ENCODE measurements at regions not wholly inside any gene's neighbourhood (a gene's known extent, or its start where the extent isn't known, plus 50 kb on each side); places are given as distances from the start of the nearest gene placed in this dataset.
A peak's percentile ranks its signal among the peaks of the same experiment; 100 is the strongest.

GRCh38 chr6:22657352-22657980 is 88.1 kb downstream of the HDGFL1 start:
- H3K9me3 ChIP-seq (replicated peaks) = no peaks in the 10 kb centered on the region
- H3K4me3 ChIP-seq = no peak overlapping the region
- H3K27ac ChIP-seq = peak overlapping the region; percentile 69
- H3K36me3 ChIP-seq = no peaks in the 10 kb centered on the region
- no peaks in the 10 kb centered on the region for H3K27me3 ChIP-seq
- peak; percentile 49 to 79 for DNase-seq
- peaks cover 18% of the 10 kb centered on the region for H3K4me1 ChIP-seq

GRCh38 chr6:22658183-22658582 is 88.8 kb downstream of the HDGFL1 start:
- H3K9me3 ChIP-seq (replicated peaks) = no peaks in the 10 kb centered on the region
- peak overlapping the region; percentile 69 for H3K27ac ChIP-seq
- peaks cover 18% of the 10 kb centered on the region for H3K4me1 ChIP-seq
- DNase-seq = no peak
- no peaks in the 10 kb centered on the region for H3K36me3 ChIP-seq
- H3K4me3 ChIP-seq = no peak overlapping the region
- H3K27me3 ChIP-seq = no peaks in the 10 kb centered on the region

- Histone ChIP-seq H3K4me3 (no peak overlapping the region), H3K27ac (no peak overlapping the region), H3K36me3 (no peaks in the 10 kb centered on the region), H3K27me3 (no peaks in the 10 kb centered on the region), H3K9me3 (replicated peaks) (no peaks in the 10 kb centered on the region), H3K4me1 (peaks cover 18% of the 10 kb centered on the region)
- no peak for DNase-seq
These were observed 89.6 kb downstream of the HDGFL1 start for GRCh38 chr6:22658934-22659333.

GRCh38 chr6:22664968-22665367 is 95.6 kb downstream of the HDGFL1 start:
- no peaks in the 10 kb centered on the region for H3K27me3 ChIP-seq
- no peak overlapping the region for H3K27ac ChIP-seq
- no peaks in the 10 kb centered on the region for H3K4me1 ChIP-seq
- DNase-seq = no peak
- H3K4me3 ChIP-seq = no peak overlapping the region
- no peaks in the 10 kb centered on the region for H3K36me3 ChIP-seq
- H3K9me3 ChIP-seq (replicated peaks) = no peaks in the 10 kb centered on the region

GRCh38 chr6:22666021-22666420 is 96.7 kb downstream of the HDGFL1 start:
- DNase-seq = no peak
- Histone ChIP-seq H3K27ac (no peak overlapping the region), H3K9me3 (replicated peaks) (no peaks in the 10 kb centered on the region), H3K36me3 (no peaks in the 10 kb centered on the region), H3K4me3 (no peak overlapping the region), H3K27me3 (no peaks in the 10 kb centered on the region), H3K4me1 (no peaks in the 10 kb centered on the region)

- no peak for DNase-seq
- Histone ChIP-seq H3K4me3 (no peak overlapping the region), H3K9me3 (replicated peaks) (no peaks in the 10 kb centered on the region), H3K36me3 (no peaks in the 10 kb centered on the region), H3K4me1 (no peaks in the 10 kb centered on the region), H3K27ac (no peak overlapping the region), H3K27me3 (no peaks in the 10 kb centered on the region)
These were observed 97.2 kb downstream of the HDGFL1 start for GRCh38 chr6:22666586-22666985.

GRCh38 chr6:22667855-22668254 is 98.5 kb downstream of the HDGFL1 start:
- Histone ChIP-seq H3K27ac (no peak overlapping the region), H3K4me1 (no peaks in the 10 kb centered on the region), H3K36me3 (no peaks in the 10 kb centered on the region), H3K27me3 (no peaks in the 10 kb centered on the region), H3K4me3 (no peak overlapping the region), H3K9me3 (replicated peaks) (no peaks in the 10 kb centered on the region)
- no peak for DNase-seq

GRCh38 chr6:22668307-22668706 is 98.9 kb downstream of the HDGFL1 start:
- no peak overlapping the region for H3K4me3 ChIP-seq
- H3K36me3 ChIP-seq = no peaks in the 10 kb centered on the region
- no peaks in the 10 kb centered on the region for H3K9me3 ChIP-seq (replicated peaks)
- H3K4me1 ChIP-seq = no peaks in the 10 kb centered on the region
- H3K27ac ChIP-seq = no peak overlapping the region
- no peaks in the 10 kb centered on the region for H3K27me3 ChIP-seq
- DNase-seq = no peak

GRCh38 chr6:22668717-22669116 is 99.4 kb downstream of the HDGFL1 start:
- no peaks in the 10 kb centered on the region for H3K4me1 ChIP-seq
- DNase-seq = no peak
- H3K4me3 ChIP-seq = no peak overlapping the region
- no peak overlapping the region for H3K27ac ChIP-seq
- H3K27me3 ChIP-seq = no peaks in the 10 kb centered on the region
- H3K9me3 ChIP-seq (replicated peaks) = no peaks in the 10 kb centered on the region
- H3K36me3 ChIP-seq = no peaks in the 10 kb centered on the region

- no peak for DNase-seq
- H3K4me1 ChIP-seq = no peaks in the 10 kb centered on the region
- no peaks in the 10 kb centered on the region for H3K27me3 ChIP-seq
- H3K4me3 ChIP-seq = no peak overlapping the region
- H3K36me3 ChIP-seq = no peaks in the 10 kb centered on the region
- H3K9me3 ChIP-seq (replicated peaks) = no peaks in the 10 kb centered on the region
- H3K27ac ChIP-seq = no peak overlapping the region
These were observed 101.2 kb downstream of the HDGFL1 start for GRCh38 chr6:22670605-22671004.

- Histone ChIP-seq H3K4me3 (no peak overlapping the region), H3K36me3 (no peaks in the 10 kb centered on the region), H3K27ac (no peak overlapping the region), H3K27me3 (no peaks in the 10 kb centered on the region), H3K9me3 (replicated peaks) (no peaks in the 10 kb centered on the region), H3K4me1 (no peaks in the 10 kb centered on the region)
- no peak for DNase-seq
These were observed 104.1 kb downstream of the HDGFL1 start for GRCh38 chr6:22673474-22673873.

GRCh38 chr6:22680950-22681349 is 111.6 kb downstream of the HDGFL1 start:
- Histone ChIP-seq H3K36me3 (no peaks in the 10 kb centered on the region), H3K4me3 (no peak overlapping the region), H3K27me3 (no peaks in the 10 kb centered on the region), H3K4me1 (no peaks in the 10 kb centered on the region), H3K9me3 (replicated peaks) (no peaks in the 10 kb centered on the region), H3K27ac (no peak overlapping the region)
- no peak for DNase-seq

- Histone ChIP-seq H3K27ac (no peak overlapping the region), H3K4me1 (no peaks in the 10 kb centered on the region), H3K36me3 (no peaks in the 10 kb centered on the region), H3K9me3 (replicated peaks) (no peaks in the 10 kb centered on the region), H3K27me3 (no peaks in the 10 kb centered on the region), H3K4me3 (no peak overlapping the region)
- no peak for DNase-seq
These were observed 112.4 kb downstream of the HDGFL1 start for GRCh38 chr6:22681761-22682160.

- H3K9me3 ChIP-seq (replicated peaks) = no peaks in the 10 kb centered on the region
- H3K4me3 ChIP-seq = no peak overlapping the region
- no peaks in the 10 kb centered on the region for H3K27me3 ChIP-seq
- DNase-seq = no peak
- no peaks in the 10 kb centered on the region for H3K4me1 ChIP-seq
- H3K27ac ChIP-seq = no peak overlapping the region
- H3K36me3 ChIP-seq = no peaks in the 10 kb centered on the region
These were observed 113.6 kb downstream of the HDGFL1 start for GRCh38 chr6:22682979-22683378.

GRCh38 chr6:22690446-22690845 is 121.1 kb downstream of the HDGFL1 start:
- DNase-seq = no peak
- H3K27me3 ChIP-seq = no peaks in the 10 kb centered on the region
- H3K9me3 ChIP-seq (replicated peaks) = no peaks in the 10 kb centered on the region
- no peak overlapping the region for H3K27ac ChIP-seq
- no peaks in the 10 kb centered on the region for H3K4me1 ChIP-seq
- H3K4me3 ChIP-seq = no peak overlapping the region
- no peaks in the 10 kb centered on the region for H3K36me3 ChIP-seq

- H3K4me3 ChIP-seq = no peak overlapping the region
- H3K27me3 ChIP-seq = no peaks in the 10 kb centered on the region
- no peak overlapping the region for H3K27ac ChIP-seq
- DNase-seq = no peak
- no peaks in the 10 kb centered on the region for H3K9me3 ChIP-seq (replicated peaks)
- peaks cover 8% of the 10 kb centered on the region for H3K4me1 ChIP-seq
- no peaks in the 10 kb centered on the region for H3K36me3 ChIP-seq
These were observed 124.8 kb downstream of the HDGFL1 start for GRCh38 chr6:22694092-22694724.
